ENCODE measurements at regions not wholly inside any gene's neighbourhood (a gene's known extent, or its start where the extent isn't known, plus 50 kb on each side); places are given as distances from the start of the nearest gene placed in this dataset.

DNA sequence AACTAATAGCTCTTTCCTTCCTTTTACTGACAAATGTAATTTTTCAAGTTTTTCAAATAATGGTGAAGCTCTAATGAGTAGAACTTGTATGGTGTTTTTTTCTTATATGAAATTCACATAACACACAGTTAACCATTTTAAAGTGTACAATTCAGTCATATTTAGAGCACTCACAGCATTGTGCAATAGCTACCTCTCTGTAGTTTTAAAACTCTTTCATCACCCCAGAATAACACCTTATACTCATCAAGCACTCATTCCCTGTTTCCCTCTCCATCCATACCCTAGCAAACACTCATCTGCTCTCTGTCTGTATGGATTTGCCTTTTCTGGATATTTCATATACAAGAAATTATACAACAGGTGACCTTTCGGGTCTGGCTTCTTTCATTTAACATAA, 207.9 kb upstream of the SLC38A2 start:
- no peak for TF ChIP-seq POLR2A (IDR thresholded peaks at IDR 0.05; ENCODE audit: extremely low read depth, insufficient read length)
- TF ChIP-seq, protein P1, sequence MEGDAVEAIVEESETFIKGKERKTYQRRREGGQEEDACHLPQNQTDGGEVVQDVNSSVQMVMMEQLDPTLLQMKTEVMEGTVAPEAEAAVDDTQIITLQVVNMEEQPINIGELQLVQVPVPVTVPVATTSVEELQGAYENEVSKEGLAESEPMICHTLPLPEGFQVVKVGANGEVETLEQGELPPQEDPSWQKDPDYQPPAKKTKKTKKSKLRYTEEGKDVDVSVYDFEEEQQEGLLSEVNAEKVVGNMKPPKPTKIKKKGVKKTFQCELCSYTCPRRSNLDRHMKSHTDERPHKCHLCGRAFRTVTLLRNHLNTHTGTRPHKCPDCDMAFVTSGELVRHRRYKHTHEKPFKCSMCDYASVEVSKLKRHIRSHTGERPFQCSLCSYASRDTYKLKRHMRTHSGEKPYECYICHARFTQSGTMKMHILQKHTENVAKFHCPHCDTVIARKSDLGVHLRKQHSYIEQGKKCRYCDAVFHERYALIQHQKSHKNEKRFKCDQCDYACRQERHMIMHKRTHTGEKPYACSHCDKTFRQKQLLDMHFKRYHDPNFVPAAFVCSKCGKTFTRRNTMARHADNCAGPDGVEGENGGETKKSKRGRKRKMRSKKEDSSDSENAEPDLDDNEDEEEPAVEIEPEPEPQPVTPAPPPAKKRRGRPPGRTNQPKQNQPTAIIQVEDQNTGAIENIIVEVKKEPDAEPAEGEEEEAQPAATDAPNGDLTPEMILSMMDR (IDR thresholded peaks at IDR 0.05; ENCODE audit: low read depth, low read length): no peak

All from NB4 (cell line).